HG03175 (cell line): ENCODE measurements at regions not wholly inside any gene's neighbourhood (a gene's known extent, or its start where the extent isn't known, plus 50 kb on each side); places are given as distances from the start of the nearest gene placed in this dataset.
"Not testable (repeated sequence)": the region's sequence is repeated elsewhere in the genome, so short reads cannot be mapped to it uniquely, and the experiment has no call there.

Source experiments
- ATAC-seq: cut with Tn5 transposase; IDR thresholded peaks from one replicate; pipeline ENCODE4 v1.9.1; 2021; ENCODE audit warnings: mild to moderate bottlenecking, moderate library complexity; ENCODE audit not compliant: unreplicated experiment

DNA sequence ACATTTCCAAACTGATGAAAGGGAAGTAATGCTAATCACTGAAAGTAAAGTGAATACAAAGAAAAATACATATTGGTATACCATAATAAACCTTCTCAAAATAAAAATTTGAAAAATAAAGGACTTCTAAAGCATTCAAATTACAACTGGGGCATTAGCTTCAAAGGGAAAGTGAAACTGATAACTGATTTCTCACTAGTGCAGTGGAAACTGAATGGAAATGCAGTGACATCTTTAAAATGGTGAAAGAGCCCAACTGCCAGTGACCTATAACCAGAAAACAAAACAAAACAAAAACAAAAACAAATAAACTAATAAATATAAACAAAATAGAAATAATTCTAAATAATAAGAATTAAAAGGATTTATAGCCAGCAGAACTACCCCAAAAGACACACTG lies 297.5 kb upstream of the GRIN3A start:
- peak; percentile 82 for ATAC-seq

- ATAC-seq = no peak
Measured at GRCh38 chr9:102032614-102033013, 294.2 kb upstream of the GRIN3A start.

GRCh38 chr9:102000956-102001355 lies 262.5 kb upstream of the GRIN3A start:
- ATAC-seq = no peak

GRCh38 chr9:101999441-101999840 lies 261.0 kb upstream of the GRIN3A start:
- no peak for ATAC-seq

DNA sequence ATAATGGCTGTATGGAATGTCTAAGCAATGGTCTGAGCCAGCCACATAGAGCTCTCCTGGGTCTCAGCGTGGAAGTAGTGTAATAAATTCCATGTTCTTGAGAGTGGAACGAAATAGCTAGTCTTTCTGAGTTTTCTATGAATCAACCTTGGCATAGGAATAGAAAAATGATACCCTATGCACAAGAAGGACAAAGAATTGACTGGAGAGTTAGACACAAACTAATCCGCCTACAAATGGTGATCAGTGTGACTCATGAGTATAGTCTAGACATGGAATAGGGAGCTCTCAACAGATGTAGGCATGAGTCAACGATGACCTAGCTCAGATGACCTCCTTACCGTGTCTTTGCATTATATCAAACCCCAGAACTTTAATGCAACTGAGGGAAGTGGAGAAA lies 256.8 kb upstream of the GRIN3A start:
- ATAC-seq = no peak

DNA sequence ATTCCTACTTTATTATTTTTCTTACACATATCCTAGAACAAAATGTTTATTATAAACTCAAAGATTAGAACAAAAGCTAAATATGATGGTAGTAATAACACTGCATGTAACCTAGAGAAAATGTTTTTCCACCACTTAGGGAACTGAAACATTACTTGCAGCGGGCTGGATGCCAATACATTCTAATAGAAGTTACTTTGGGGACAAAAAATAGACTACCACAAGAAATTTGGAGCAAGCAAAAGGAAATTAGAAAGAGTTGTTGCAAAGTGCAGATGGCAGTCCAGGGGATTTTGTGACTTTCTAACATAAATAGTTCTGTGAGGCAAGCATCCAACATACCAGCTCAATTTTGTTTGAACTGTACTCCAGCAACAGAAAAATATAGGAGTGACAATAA lies 255.3 kb upstream of the GRIN3A start:
- ATAC-seq = no peak

DNA sequence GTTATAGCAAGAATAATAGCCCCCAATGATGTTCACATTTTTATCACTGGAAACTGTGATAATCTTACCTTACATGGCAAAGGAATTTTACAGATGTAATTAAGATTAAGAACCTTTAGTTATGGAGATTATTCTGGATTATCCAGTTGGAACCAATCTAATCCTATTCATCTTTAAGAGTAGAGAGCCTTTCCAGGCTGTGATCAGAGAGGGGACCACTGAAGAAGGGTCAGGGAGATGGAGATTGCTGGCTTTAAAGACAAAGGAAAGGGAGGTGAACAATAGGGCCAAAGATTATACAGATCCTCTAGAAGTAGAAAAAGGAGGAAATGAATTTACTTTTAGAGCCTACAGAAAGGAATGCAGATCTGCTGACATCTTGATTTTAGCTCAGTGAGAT lies 253.5 kb upstream of the GRIN3A start:
- ATAC-seq = no peak

- peak; percentile 75 for ATAC-seq
Measured at GRCh38 chr9:101977614-101978210, 239.3 kb upstream of the GRIN3A start.

GRCh38 chr9:101970609-101971008 lies 232.2 kb upstream of the GRIN3A start:
- no peak for ATAC-seq

- no peak for ATAC-seq
Measured at GRCh38 chr9:101968392-101968791, 229.9 kb upstream of the GRIN3A start.

GRCh38 chr9:101966691-101967090 lies 228.2 kb upstream of the GRIN3A start:
- ATAC-seq = no peak

DNA sequence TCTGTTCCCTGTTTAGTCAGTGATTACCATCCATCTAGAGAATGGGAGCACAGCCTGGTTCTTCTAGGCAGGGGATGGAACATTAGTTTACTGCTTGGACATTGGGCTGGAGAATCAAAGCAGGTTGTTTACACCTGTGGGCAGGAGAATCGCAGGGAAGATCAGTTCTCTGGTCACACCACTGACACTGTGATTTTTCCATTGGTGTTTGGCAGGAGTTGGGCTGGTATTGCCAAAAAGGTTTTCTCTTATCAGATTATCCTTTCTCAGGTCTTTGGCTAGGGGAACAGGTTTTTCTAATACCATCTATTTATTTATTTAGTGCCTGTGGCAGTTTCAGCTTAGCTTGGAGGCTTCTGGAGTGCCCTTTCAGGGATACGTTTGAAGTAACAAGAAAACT lies 219.3 kb upstream of the GRIN3A start:
- no peak for ATAC-seq

GRCh38 chr9:101951598-101951997 lies 213.2 kb upstream of the GRIN3A start:
- ATAC-seq = no peak

- ATAC-seq = no peak
Measured at GRCh38 chr9:101931756-101932155, 193.3 kb upstream of the GRIN3A start.

GRCh38 chr9:101930783-101931182 lies 192.3 kb upstream of the GRIN3A start:
- no peak for ATAC-seq

DNA sequence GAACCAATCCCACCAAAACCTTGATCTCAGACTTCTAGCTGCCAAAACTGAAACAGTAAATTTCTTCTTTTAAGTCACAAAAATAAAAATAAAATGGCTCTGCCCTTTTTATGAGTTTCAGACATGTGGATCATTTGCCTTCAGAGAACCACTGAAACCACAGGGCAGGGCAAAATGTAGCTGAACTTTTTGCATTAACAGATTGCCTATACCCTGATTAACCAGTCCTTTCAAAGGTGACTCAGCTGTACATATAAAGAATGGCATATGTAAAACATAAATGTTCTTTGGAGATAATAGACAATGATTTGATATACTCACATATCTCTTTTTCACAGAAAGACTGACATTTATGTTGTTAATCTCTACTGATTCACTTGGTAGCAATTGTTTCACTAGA lies 187.1 kb upstream of the GRIN3A start:
- ATAC-seq = no peak

DNA sequence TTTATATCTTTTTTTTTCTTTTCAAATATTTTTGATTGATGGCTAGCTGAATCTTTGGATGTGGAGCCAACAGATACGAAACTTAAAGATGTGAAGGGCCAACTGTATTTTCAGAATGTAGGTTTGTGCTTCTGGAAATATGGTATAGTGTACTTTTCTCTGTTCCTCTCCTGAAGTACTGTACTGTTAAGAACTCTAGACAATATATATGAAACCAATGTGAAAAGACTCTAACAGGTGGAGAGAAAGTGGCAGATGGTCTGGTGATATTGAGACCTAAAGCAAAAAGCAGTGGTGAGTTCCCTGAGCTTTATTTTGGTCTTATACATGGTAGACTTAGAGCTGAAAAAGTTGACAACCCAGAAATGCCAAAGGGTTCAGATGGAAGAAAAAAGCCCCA lies 185.0 kb upstream of the GRIN3A start:
- ATAC-seq = no peak

DNA sequence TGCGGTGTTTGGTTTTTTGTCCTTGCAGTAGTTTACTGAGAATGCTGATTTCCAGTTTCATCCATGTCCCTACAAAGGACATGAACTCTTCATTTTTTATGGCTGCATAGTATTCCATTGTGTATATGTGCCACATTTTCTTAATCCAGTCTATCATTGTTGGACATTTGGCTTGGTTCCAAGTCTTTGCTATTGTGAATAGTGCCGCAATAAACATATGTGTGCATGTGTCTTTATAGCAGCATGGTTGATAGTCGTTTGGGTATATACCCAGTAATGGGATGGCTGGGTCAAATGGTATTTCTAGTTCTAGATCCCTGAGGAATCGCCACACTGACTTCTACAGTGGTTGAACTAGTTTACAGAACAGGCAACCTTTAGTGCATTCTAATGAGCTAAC lies 178.5 kb upstream of the GRIN3A start:
- not testable (repeated sequence) for ATAC-seq

DNA sequence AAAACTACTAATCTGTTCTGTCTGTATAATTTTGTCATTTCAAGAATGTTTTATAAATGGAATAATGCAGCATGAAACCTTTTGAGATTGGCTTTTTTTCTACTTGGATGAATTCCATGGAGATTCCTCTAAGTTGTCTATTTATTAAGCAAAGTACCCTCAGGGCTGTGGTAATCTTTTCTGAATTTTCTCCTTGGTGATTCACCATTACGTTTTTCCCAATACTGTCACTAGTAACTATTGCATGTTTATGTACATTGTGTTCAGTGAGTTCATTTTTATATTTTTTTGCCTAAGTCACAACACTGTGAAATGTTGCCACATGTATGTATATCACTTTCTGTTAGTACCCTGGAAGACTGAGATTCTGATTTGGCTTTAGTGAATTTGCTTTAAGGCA lies 177.0 kb upstream of the GRIN3A start:
- no peak for ATAC-seq

GRCh38 chr9:101912698-101913097 lies 174.3 kb upstream of the GRIN3A start:
- no peak for ATAC-seq

DNA sequence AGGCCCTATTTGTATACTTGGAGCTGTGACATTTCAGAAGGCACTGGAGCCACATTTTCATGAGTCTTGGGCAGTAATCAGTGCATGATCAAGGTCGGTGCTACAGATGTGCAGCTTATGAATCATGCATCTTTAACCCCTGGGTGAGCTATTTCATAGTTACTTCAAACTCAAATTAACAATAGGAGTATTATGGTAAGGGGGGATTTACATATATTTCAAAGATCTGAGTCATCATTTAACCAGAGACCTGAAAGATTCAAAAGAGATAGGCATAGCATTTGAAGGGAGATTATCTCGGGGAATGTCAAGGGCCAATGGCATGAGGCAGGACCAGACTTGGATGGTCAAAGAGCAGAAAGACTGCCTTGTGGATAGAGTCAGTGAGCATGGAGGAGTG lies 169.0 kb upstream of the GRIN3A start:
- ATAC-seq = no peak

DNA sequence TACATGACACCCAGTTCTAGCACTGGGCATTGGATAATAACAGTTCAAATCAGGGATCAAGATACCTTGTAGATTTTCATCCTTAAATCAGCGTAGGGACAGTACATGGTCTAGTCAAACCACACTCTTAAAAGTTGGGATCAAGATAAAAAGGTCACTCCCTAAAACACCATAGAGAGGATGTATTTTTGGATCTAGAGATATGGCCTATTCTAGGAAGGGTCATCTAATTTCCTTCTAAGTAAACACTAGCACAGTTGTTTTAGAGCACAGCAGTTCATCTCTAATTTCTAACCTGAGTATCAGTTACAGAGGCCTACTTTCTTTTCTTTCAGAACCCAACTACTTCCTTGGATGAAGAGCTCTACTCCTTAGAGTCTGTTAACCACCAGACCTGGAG lies 166.4 kb upstream of the GRIN3A start:
- no peak for ATAC-seq

- no peak for ATAC-seq
Measured at GRCh38 chr9:101902051-101902450, 163.6 kb upstream of the GRIN3A start.

- ATAC-seq = no peak
Measured at GRCh38 chr9:101897196-101897595, 158.7 kb upstream of the GRIN3A start.
